ENCODE measurements at regions not wholly inside any gene's neighbourhood (a gene's known extent, or its start where the extent isn't known, plus 50 kb on each side); places are given as distances from the start of the nearest gene placed in this dataset.

- Histone ChIP-seq H3K36me3 (ENCODE audit: control insufficient read depth in 1 of 2, insufficient read depth in 2 of 2, low read depth in 1 of 2, low read length in 2 of 2) (no peaks in the 10 kb centered on the region), H3K23ac (ENCODE audit: low read length in 2 of 2) (no peak overlapping the region), H3K27me3 (ENCODE audit: control insufficient read depth in 1 of 2, insufficient read depth in 1 of 2, low read length in 2 of 2) (peaks cover 0 to 41% of the 10 kb centered on the region in 2 experiments), H3K4me3 (ENCODE audit: insufficient read depth in 1 of 2, low read depth in 1 of 2, low read length in 2 of 2) (no peak overlapping the region), H2AFZ (ENCODE audit: low read depth, low read length) (no peak overlapping the region), H3K4ac (ENCODE audit: low read depth in 1 of 2, low read length in 2 of 2) (no peak overlapping the region), H2BK15ac (ENCODE audit: low read depth, poor library complexity, severe bottlenecking) (no peak overlapping the region), H2BK5ac (ENCODE audit: low read depth, low read length, poor library complexity, severe bottlenecking) (no peak overlapping the region), H4K91ac (ENCODE audit: low read length) (no peak overlapping the region), H4K8ac (ENCODE audit: low read length) (no peak overlapping the region), H2BK12ac (ENCODE audit: low read length in 2 of 2) (no peak overlapping the region), H3K4me2 (ENCODE audit: low read length, poor library complexity, severe bottlenecking) (no peak overlapping the region), H3K9ac (ENCODE audit: low read length) (no peak overlapping the region), H3K27ac (ENCODE audit: low read length, poor library complexity, severe bottlenecking) (no peak overlapping the region), H3K4me1 (ENCODE audit: control insufficient read depth, insufficient read depth, low read depth, low read length) (no peaks in the 10 kb centered on the region), H2BK120ac (ENCODE audit: low read depth, low read length) (no peak overlapping the region), H3K9me3 (ENCODE audit: control insufficient read depth, low read length) (no peaks in the 10 kb centered on the region), H3K14ac (ENCODE audit: low read length in 2 of 2) (no peak overlapping the region), H2AK5ac (ENCODE audit: low read length, severe bottlenecking) (no peak overlapping the region), H3K79me1 (replicated peaks; ENCODE audit: low read length, poor library complexity, severe bottlenecking) (no peaks in the 10 kb centered on the region), H3K18ac (ENCODE audit: low read depth in 1 of 2, low read length in 2 of 2) (no peak overlapping the region)
- WGBS: 80% methylated on average over 17 of the region's 20 CpGs
- no peak for DNase-seq
Measured at GRCh38 chr9:135037521-135038250, 49.8 kb upstream of the OLFM1 start.

Data from mesenchymal stem cell (in vitro differentiated cells and primary cell).